ENCODE measurements at regions not wholly inside any gene's neighbourhood (a gene's known extent, or its start where the extent isn't known, plus 50 kb on each side); places are given as distances from the start of the nearest gene placed in this dataset.

DNA sequence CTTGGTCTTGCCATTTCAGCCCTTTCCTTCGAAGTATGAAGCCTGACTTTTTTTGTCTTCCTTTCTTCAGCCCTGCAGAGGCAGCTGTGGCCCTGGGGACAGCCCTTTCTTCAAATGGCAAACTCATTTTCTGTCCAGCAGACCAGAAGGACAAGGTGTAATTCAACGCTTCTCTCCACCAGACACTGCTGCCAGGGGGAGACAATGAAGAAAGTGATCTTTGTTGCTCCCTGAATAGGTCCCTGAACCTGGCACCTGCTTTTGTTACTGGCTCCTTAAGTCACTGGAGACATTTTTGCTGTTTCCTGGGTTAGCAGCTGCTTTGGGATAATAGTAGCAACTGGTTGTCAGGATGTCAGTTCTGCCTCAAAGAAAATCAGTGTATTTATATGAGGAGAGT, 50.8 kb upstream of the MACF1 start:
- no peak overlapping the region for H3K4me3 ChIP-seq (ENCODE audit: low read depth, low read length)
- no peaks in the 10 kb centered on the region for H3K27me3 ChIP-seq
- no peak for DNase-seq
- 0 out of 2 replicates have a peak, but pooled peaks cover 2% of the 10 kb centered on the region for H3K4me1 ChIP-seq
- TF ChIP-seq, protein P1, sequence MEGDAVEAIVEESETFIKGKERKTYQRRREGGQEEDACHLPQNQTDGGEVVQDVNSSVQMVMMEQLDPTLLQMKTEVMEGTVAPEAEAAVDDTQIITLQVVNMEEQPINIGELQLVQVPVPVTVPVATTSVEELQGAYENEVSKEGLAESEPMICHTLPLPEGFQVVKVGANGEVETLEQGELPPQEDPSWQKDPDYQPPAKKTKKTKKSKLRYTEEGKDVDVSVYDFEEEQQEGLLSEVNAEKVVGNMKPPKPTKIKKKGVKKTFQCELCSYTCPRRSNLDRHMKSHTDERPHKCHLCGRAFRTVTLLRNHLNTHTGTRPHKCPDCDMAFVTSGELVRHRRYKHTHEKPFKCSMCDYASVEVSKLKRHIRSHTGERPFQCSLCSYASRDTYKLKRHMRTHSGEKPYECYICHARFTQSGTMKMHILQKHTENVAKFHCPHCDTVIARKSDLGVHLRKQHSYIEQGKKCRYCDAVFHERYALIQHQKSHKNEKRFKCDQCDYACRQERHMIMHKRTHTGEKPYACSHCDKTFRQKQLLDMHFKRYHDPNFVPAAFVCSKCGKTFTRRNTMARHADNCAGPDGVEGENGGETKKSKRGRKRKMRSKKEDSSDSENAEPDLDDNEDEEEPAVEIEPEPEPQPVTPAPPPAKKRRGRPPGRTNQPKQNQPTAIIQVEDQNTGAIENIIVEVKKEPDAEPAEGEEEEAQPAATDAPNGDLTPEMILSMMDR (IDR thresholded peaks at IDR 0.05; ENCODE audit: low read depth, low read length): no peak
- H3K36me3 ChIP-seq: no peaks in the 10 kb centered on the region
- H3K9me3 ChIP-seq: no peaks in the 10 kb centered on the region

DNA sequence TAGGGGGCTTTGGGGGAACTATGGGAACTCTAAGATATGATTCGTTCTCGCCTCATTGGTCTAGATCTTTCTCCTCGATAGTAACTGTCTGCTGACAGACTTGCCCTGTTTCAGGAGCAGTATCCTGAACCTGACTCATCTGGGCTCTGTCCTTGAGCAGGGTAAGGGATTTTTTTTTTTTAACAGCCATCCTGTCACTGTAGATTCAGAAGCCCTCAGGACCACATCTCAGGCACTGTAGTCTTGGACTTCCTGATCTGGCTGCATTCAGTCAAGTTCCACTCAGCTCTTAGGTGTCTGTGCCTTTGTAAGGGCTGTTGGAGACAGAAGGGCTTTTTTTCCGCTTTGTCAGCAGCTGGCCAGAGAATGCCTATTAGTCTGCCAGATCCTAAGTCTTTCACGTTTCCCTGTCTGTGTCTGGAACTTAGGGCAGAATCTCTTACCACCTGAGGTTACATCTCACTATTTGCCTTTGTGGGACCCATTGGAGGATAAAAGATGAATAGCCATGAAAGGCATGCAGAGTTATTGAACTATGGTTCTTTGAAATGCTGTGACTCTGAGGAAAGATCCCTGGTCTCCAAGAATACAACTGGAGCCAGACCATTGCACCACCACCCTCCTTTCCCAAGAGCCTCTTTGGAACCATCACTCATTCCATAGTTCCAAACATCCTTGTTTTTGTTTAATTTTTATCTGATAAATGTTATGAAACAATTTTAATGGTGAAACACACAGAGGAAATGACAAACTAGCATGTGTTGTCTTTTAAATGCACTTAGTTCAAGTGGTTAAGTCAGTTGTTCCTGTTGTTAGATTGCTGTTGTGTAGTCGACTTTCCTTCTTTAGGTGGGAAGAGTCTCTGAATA, 49.7 kb upstream of the MACF1 start:
- Histone ChIP-seq H3K27me3 (no peaks in the 10 kb centered on the region), H3K4me3 (ENCODE audit: low read depth, low read length) (no peak overlapping the region), H3K4me1 (0 out of 2 replicates have a peak, but pooled peaks cover 2% of the 10 kb centered on the region), H3K36me3 (no peaks in the 10 kb centered on the region), H3K9me3 (no peaks in the 10 kb centered on the region)
- DNase-seq: no peak
- TF ChIP-seq, protein P1 (IDR thresholded peaks at IDR 0.05; ENCODE audit: low read depth, low read length): no peak
